ENCODE measurements at regions not wholly inside any gene's neighbourhood (a gene's known extent, or its start where the extent isn't known, plus 50 kb on each side); places are given as distances from the start of the nearest gene placed in this dataset.

- no peak overlapping the region for H3K27ac ChIP-seq (ENCODE audit: low read depth, low read length)
- no peak for TF ChIP-seq EZH2phosphoT487 (IDR thresholded peaks at IDR 0.05; ENCODE audit: borderline replicate concordance, low read length)
- no peak for TF ChIP-seq CTCF (IDR thresholded peaks at IDR 0.05; ENCODE audit: low read depth, low read length, poor library complexity, severe bottlenecking)
- no peaks in the 10 kb centered on the region for H4K20me1 ChIP-seq (ENCODE audit: control insufficient read depth, insufficient read depth, low read depth, low read length)
- no peaks in the 10 kb centered on the region for H3K27me3 ChIP-seq (ENCODE audit: control insufficient read depth, low read length)
- no peaks in the 10 kb centered on the region for H3K4me1 ChIP-seq (ENCODE audit: control insufficient read depth, low read length)
- no peaks in the 10 kb centered on the region for H3K9me3 ChIP-seq (ENCODE audit: control insufficient read depth, insufficient read depth, low read length)
- H3K9me2 ChIP-seq (replicated peaks; ENCODE audit: control insufficient read depth, low read length) = no peaks in the 10 kb centered on the region
- no peaks in the 10 kb centered on the region for H3K36me3 ChIP-seq (ENCODE audit: control insufficient read depth, low read length)
- no peak overlapping the region for H3K4me2 ChIP-seq (ENCODE audit: low read length)
- no peaks in the 10 kb centered on the region for H3F3A ChIP-seq (ENCODE audit: control insufficient read depth, insufficient read depth)
- H3K4me3 ChIP-seq (ENCODE audit: low read length) = no peak overlapping the region
- H3K79me2 ChIP-seq (ENCODE audit: control insufficient read depth, low read length) = no peaks in the 10 kb centered on the region
Measured at GRCh38 chr16:52785653-52786052, 238.7 kb upstream of the TOX3 start.

GRCh38 chr16:52783616-52784015 lies 236.7 kb upstream of the TOX3 start:
- Histone ChIP-seq H3K4me2 (ENCODE audit: low read length) (no peak overlapping the region), H3K79me2 (ENCODE audit: control insufficient read depth, low read length) (no peaks in the 10 kb centered on the region), H3F3A (ENCODE audit: control insufficient read depth, insufficient read depth) (no peaks in the 10 kb centered on the region), H4K20me1 (ENCODE audit: control insufficient read depth, insufficient read depth, low read depth, low read length) (no peaks in the 10 kb centered on the region), H3K4me1 (ENCODE audit: control insufficient read depth, low read length) (no peaks in the 10 kb centered on the region), H3K36me3 (ENCODE audit: control insufficient read depth, low read length) (no peaks in the 10 kb centered on the region), H3K9me2 (replicated peaks; ENCODE audit: control insufficient read depth, low read length) (no peaks in the 10 kb centered on the region), H3K9me3 (ENCODE audit: control insufficient read depth, insufficient read depth, low read length) (no peaks in the 10 kb centered on the region), H3K4me3 (ENCODE audit: low read length) (no peak overlapping the region), H3K27ac (ENCODE audit: low read depth, low read length) (no peak overlapping the region), H3K27me3 (ENCODE audit: control insufficient read depth, low read length) (no peaks in the 10 kb centered on the region)
- TF ChIP-seq CTCF (IDR thresholded peaks at IDR 0.05; ENCODE audit: low read depth, low read length, poor library complexity, severe bottlenecking) = no peak
- no peak for TF ChIP-seq EZH2phosphoT487 (IDR thresholded peaks at IDR 0.05; ENCODE audit: borderline replicate concordance, low read length)

GRCh38 chr16:52781005-52781630 lies 234.2 kb upstream of the TOX3 start:
- Histone ChIP-seq H3K36me3 (ENCODE audit: control insufficient read depth, low read length) (no peaks in the 10 kb centered on the region), H3K4me2 (ENCODE audit: low read length) (no peak overlapping the region), H3K9me2 (replicated peaks; ENCODE audit: control insufficient read depth, low read length) (no peaks in the 10 kb centered on the region), H3K79me2 (ENCODE audit: control insufficient read depth, low read length) (no peaks in the 10 kb centered on the region), H3K4me3 (ENCODE audit: low read length) (no peak overlapping the region), H3K4me1 (ENCODE audit: control insufficient read depth, low read length) (no peaks in the 10 kb centered on the region), H4K20me1 (ENCODE audit: control insufficient read depth, insufficient read depth, low read depth, low read length) (no peaks in the 10 kb centered on the region), H3K27me3 (ENCODE audit: control insufficient read depth, low read length) (no peaks in the 10 kb centered on the region), H3K9me3 (ENCODE audit: control insufficient read depth, insufficient read depth, low read length) (no peaks in the 10 kb centered on the region), H3K27ac (ENCODE audit: low read depth, low read length) (no peak overlapping the region), H3F3A (ENCODE audit: control insufficient read depth, insufficient read depth) (no peaks in the 10 kb centered on the region)
- no peak for TF ChIP-seq EZH2phosphoT487 (IDR thresholded peaks at IDR 0.05; ENCODE audit: borderline replicate concordance, low read length)
- TF ChIP-seq CTCF (IDR thresholded peaks at IDR 0.05; ENCODE audit: low read depth, low read length, poor library complexity, severe bottlenecking) = no peak
